NCI-H1105 (cell line): ENCODE measurements at regions not wholly inside any gene's neighbourhood (a gene's known extent, or its start where the extent isn't known, plus 50 kb on each side); places are given as distances from the start of the nearest gene placed in this dataset.
"Not testable (repeated sequence)": the region's sequence is repeated elsewhere in the genome, so short reads cannot be mapped to it uniquely, and the experiment has no call there.

Experiments used
- DNase-seq: peaks from one replicate; lab custom pipeline; 2025; lab: John Stamatoyannopoulos, UW

DNA sequence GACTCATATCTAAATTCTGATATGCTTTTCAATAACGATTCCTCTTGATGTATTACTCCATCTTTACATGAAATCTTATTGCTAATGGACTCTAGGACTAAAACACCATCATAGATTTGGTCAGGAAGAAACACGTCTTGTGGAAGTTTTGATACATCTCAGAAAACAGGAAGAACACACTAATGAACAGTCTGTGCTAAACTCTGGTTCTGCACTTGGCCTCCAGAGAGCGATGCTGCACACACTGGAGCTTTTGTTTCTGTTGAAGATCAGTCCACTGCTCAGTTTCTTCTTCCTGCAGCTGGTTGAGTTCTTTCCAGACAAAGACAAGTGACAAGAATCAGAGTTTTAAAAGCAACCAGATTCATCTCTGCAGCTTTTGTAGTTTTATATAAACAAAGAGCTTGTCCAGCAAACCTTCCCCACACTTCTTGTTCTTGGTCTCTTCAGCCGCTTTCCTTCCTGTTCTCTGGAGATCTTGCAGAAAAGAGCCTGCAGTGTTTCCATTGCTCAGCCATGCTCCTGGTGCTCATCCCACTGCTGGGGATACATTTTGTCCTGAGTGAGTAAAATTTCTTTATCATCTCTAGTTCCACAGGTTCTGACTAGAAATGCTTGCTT is 229.1 kb upstream of the OR4E1 start:
- DNase-seq: no peak

DNA sequence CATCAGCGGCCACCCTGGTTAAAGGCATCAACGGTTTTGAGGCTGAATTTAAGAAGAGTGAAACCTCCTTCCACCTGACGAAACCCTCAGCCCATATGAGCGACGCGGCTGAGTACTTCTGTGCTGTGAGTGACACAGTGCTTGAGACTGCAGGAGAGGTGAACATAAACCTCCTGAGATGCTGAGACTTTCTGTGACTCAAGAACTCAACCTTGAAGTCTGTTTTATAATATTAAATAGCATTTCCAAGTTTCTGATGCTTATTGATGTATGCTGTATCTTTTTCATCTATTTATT is 221.2 kb upstream of the OR4E1 start:
- not testable (repeated sequence) for DNase-seq

DNA sequence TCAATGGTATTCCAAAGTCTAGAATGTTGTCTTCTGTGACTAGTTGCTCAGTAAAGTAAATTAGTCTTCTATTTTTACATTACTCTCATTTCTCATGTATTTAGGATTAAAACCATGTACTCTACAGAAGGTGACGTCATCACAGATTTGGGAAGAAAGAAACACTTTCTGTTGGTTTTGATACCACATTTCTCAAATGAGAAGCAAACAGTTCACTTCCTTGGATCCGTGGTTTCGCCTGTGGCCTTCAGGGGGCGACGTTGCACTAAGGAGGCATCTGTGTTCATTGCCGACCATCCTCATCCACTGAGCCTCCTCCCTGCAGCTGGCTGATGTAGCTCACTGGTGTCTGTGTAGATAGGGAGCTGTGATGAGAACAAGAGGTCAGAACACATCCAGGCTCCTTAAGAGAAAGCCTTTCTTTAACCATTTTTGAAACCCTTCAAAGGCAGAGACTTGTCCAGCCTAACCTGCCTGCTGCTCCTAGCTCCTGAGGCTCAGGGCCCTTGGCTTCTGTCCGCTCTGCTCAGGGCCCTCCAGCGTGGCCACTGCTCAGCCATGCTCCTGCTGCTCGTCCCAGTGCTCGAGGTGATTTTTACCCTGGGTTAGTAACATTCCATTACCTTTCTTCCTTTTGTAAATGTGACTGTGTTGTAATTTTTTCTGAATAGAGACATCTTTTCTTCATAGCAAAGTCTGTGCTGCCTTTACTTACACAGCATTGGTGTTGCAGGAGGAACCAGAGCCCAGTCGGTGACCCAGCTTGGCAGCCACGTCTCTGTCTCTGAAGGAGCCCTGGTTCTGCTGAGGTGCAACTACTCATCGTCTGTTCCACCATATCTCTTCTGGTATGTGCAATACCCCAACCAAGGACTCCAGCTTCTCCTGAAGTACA is 220.6 kb upstream of the OR4E1 start:
- no peak for DNase-seq

DNA sequence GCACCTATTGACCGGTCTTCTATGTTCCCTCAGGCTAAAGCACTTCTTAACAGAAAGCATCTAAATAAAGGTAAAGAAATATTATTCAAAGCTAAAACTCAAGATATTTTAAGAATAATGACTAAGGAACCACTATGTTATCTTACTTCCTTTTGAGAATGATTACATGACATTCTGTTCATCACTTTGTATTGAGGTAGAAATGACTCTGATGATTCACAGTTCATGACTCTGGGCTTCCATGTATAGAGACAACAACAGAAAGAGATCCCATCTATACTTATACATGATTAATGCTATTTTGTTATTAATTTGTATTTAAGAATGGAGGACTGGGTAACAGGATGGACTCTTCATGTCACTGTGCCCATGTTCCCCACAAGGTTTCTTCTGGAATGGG is 218.3 kb upstream of the OR4E1 start:
- no peak for DNase-seq

DNA sequence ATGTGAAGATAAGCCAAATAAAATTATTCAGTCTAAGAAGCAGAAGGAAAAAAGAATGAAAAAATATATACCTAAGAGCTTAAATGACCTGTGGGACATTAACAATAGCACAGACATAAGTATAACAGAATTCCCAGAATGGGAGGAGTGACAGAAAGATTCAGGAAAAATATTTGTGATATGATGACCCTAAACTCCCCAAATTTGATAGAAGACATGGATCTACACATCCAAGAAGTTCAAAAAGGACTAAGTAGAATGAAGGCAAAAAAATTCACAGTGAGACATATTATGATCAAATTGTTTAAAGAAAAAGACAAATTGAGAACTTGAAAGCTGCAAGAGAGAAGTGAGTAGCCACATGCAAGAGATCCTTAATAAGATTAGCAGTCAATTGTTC is 211.4 kb upstream of the OR4E1 start:
- no peak for DNase-seq

DNA sequence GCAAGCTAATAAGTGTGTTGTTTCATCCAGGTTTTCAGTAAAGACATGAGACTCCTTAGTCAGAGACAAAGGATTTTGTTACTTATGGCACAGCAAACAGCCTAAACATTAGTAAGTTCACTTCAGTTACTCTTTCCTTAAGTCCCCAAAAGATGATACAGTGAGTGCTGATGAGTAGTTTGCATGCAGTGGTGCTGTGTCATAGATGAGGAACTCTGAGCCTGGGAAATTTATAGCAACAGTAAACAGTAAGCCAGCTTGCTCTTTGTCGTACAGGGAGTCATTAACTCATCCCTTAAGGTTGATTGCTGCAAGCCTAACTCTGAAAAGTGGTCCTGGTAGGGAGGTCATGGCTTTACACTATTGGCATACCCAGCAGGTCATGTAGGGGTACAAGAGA is 208.6 kb upstream of the OR4E1 start:
- DNase-seq: no peak

DNA sequence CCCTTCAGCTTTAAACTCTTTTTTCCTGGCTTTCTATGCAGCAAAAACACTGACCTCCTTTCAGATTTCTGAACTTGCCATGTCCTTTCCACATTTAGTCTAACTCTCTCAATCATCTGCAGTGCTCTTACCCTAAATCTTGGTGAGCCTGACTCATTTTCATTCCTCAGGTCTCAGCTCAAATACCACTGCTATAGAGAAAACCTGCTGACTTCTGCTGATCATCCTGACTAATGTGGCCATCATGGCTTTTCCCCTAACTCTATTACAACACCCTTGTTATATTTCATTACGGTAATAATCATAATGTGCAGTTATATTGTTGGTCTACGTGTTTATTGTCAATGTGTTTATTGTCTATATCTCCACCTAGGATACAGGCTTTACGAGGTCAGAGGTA is 207.3 kb upstream of the OR4E1 start:
- no peak for DNase-seq

DNA sequence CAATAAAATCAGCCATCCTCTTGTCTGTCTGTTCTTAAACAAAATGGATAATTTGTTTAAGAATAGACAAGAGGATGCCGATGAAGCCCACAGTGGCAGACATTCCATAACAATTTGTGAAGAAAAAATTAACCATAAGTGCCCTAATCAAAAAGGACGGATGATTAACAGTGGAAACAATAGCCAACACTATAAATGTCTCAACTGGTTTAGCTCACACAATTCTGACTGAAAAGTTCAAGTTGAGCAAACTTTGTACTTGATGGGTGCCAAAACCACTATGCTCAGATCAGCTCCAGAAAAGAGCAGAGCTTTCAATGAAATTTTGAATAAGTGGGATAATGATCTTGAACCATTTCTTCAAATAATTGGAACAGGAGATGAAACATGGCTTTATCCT is 202.2 kb upstream of the OR4E1 start:
- no peak for DNase-seq

DNA sequence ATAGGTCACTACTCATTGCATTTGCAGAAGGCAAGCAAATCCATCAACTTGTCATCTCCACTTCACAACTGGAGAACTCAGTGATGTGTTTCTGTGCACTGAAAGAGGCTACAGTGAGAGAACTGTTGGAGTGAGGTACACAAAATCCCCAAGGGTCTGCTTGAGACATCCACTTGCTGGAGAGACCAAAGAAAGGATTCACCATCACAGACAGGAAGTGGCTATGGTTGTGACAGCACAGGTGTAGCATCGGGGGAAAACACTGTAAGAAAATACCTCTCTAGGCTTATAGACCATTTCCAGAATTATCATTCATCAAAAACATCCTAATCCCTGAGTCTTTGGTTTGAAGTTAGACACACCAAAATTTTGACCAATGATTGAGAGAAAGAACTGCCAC is 201.3 kb upstream of the OR4E1 start:
- no peak for DNase-seq

DNA sequence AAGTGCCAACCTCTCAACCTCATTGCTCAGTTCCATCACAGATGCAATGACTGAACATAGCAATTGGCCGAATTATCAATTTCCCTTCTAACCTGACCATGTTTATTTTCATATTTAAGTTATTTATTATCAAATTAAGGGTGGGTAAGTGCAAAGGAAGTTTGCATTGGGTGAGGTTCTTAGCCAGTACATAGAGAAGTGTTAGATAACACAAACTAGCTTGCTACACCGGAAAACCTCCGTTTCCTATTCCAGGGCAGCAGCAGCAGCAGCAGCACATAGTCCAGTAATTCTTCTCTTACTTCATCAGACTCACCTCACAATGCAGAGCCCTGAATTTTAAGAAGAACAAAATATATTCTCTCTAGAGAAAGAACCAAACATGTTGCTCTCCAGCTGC is 200.5 kb upstream of the OR4E1 start:
- DNase-seq: no peak

DNA sequence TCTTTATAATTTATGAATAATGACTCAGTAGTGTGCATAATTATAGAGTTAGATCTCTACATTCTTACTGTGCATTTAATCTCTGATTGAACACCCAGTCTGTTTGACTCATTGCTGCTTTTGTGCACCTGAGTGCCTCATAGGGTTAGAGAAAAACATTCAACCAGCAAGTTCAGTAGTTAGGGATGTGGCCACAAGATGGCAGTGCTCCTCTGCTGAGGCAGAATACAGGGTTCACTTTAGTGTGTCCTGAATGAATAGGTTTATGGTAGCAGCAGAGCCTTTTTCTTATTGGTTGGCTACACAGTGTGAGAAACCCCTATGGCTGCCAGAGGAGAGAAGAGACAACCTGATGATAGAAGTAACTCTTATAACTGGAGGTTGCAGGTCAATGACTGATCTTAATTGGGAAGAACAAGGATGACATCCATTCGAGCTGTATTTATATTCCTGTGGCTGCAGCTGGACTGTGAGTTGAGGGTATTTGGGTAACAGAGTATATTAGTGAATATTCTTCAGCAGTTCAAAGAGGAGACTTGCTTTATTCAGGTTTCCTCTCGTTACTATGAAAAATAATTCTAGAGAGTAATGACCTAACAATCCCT is 194.9 kb upstream of the OR4E1 start:
- peak; percentile 17 for DNase-seq

DNA sequence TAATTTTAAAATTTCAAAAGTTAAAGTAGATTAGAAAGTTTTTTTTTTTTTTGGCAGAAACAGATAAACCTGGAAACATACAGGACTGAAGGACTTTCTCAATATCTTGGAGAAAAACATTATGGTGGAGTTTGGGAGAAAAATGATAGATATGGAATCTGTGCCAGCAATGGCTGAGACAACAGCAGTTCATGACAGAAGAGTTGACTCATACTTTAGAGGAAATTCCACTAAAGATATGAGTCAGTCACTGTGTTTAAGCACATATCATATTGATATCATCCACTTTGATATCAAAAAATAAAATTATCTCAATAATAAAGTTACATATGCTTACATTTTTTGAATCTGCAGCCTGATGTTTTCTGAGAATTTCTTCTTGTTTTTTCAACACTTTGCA is 193.9 kb upstream of the OR4E1 start:
- no peak for DNase-seq

DNA sequence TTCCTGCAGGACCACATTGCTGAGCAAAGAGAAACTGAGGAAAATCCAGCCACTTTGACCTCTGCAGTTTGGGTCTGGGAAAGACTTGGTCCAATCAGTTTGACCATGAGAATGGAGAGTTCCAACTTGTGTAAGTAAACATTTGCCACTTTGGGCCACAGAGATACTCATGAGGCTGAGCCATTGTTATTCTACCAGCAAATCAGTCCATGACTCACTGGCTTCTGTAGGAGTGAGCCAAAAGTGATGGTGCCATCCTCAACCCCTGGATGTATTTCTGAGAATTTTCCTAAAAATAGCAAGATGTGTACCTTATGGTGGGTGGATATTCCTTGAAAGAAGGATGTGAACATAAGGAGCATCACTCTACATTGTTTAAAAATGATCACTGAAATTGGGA is 192.9 kb upstream of the OR4E1 start:
- no peak for DNase-seq

DNA sequence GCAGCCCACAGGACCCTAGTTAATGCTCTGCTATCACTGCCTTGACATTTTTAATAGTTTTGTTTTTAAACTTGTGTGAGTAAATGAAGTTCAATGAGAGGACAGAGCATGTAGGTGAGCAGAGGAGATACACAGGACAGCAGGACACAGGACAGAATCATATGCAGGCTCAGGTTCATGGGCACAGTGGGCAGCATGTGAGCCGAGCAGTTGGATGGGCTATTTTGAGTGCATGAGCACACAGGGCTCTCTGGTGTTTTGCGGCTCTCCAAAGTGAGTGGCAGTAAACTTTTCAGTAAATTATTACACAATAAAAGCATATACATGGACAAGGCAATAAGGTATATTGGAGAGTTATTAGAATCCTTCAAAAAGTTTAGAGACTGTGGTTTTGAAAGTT is 189.7 kb upstream of the OR4E1 start:
- no peak for DNase-seq

DNA sequence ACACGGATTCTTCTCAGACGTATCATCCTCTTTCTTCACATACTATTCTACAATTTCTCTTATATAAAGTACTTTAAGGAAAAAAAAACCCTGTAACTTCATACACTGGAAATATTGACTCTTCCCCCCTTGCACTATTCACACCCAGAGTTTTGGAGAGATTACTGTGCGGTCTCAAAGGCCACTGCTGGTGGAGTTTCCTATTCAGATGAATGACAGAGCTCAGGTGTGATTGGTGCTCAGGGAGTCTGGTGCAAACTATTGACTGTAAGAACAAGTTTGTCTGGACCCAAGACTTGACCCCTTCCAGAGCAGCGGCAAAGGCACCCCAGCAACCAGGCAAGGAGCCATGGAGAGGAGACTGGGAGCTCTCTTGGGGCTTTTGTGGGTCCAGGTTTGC is 187.5 kb upstream of the OR4E1 start:
- no peak for DNase-seq

DNA sequence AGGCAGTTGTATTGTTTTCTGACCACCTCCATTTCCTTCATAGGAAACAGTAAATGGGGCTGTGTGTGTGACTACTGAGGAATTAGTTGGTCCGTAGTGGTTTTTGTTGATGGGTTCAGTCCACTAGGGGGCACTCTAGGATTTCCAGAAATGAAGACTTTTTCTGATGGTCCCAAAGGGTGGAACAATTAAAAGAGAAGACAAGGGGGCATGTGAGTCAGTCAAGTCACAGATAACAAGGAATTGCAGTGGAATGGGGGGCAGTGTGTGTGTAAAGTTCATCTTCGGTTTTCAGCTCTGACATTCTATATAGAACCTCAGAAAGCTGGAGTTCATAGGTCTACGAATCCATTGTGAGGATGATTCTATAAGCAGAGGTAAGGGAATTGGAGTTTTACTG is 186.6 kb upstream of the OR4E1 start:
- DNase-seq: no peak

DNA sequence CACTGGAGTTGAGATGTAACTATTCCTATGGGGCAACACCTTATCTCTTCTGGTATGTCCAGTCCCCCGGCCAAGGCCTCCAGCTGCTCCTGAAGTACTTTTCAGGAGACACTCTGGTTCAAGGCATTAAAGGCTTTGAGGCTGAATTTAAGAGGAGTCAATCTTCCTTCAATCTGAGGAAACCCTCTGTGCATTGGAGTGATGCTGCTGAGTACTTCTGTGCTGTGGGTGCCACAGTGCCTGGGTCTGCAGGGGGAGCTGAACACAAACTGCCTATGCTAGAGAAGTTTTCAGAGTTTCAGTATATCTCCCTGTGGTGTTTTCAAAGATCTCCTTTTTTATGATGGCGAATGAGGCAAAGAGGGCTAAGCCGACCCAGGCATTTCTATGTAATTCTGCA is 179.2 kb upstream of the OR4E1 start:
- DNase-seq: no peak

DNA sequence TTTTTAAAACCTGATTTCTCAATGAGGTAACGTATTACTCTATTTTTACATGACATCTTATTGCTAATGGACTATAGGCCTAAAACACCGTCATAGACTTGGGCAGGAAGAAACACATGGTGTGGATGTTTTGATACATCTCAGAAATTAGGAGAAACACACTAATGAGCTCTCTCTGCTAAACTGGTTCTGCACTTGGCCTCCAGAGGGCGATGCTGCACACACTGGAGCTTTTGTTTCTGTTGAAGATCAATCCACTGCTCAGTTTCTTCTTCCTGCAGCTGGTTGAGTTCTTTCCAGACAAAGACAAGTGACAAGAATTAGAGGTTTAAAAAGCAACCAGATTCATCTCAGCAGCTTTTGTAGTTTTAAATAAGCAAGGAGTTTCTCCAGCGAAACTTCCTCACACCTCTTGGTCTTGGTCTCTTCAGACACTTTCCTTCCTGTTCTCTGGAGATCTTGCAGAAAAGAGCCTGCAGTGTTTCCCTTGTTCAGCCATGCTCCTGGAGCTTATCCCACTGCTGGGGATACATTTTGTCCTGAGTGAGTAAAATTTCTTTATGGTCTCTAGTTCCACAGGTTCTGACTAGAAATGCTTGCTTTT is 178.5 kb upstream of the OR4E1 start:
- DNase-seq: no peak

DNA sequence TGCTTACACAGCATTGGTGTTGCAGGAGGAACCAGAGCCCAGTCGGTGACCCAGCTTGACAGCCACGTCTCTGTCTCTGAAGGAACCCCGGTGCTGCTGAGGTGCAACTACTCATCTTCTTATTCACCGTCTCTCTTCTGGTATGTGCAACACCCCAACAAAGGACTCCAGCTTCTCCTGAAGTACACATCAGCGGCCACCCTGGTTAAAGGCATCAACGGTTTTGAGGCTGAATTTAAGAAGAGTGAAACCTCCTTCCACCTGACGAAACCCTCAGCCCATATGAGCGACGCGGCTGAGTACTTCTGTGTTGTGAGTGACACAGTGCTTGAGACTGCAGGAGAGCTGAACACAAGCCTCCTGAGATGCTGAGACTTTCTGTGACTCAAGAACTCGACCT is 173.3 kb upstream of the OR4E1 start:
- not testable (repeated sequence) for DNase-seq

DNA sequence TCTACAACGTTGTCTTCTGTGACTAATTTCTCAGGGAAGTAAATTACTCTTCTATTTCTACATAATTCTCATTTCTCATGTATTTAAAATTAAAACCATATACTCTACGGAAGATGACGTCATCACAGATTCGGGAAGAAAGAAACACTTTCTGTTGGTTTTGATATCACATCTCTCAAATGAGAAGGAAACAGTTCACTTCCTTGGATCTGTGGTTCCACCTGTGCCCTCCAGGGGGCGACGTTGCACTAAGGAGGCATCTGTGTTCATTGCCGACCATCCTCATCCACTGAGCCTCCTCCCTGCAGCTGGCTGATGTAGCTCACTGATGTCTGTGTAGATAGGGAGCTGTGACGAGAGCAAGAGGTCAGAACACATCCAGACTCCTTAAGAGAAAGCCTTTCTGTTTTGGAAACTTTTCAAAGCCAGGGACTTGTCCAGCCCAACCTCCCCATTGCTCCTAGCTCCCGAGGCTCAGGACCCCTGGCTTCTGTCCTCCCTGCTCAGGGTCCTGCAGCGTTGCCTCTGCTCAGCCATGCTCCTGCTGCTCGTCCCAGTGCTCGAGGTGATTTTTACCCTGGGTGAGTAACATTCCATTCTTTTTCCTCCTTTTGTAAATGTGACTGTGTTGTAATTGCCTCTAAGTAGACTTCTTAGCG is 172.7 kb upstream of the OR4E1 start:
- DNase-seq: no peak

DNA sequence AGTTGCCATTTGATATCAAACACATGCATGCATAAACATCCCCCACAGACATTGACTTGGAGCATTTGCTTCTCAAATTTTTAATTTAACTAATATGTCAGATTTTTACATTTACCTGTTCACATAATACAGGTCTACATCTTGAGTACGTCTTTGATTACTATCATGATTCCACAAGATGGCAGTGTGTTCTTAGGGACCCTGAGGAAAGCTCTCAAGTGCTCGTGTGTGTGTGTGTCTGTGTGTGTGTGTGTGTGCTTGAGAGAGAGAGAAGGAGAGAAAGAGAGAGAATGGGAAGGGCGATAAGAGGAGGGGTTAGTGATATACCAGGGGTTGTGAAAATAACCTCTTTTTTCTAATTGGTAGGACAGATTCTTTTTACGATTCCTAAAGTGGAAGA is 167.1 kb upstream of the OR4E1 start:
- DNase-seq: no peak

DNA sequence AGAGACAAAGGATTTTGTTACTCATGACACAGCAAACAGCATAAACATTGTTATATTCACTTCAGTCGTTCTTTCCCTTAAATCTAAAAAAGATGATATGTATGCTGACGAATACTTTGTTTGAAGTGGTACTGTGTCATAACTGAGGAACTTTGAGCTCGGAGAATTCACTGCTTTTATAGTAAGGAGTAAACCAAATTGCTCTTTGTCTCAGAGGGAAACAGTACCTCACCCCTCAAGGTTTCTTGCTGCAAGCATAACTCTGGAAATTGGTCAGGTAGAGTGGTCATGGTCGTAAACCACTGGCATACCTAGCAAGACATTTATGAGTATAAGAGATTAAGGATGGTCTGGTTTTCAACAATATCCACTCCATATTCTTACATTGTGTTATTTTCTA is 160.2 kb upstream of the OR4E1 start:
- no peak for DNase-seq

DNA sequence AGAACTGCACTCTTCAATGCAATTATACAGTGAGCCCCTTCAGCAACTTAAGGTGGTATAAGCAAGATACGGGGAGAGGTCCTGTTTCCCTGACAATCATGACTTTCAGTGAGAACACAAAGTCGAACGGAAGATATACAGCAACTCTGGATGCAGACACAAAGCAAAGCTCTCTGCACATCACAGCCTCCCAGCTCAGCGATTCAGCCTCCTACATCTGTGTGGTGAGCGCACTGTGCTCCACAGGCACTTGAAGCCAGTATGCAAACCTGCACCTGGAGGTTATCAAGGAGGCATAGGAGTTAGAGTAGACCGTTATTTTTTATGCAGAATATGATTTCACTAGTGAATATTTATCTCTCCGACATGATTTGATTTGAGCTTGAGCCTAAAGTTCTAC is 152.2 kb upstream of the OR4E1 start:
- DNase-seq: no peak
